Natural killer cell (primary cell): ENCODE measurements at regions not wholly inside any gene's neighbourhood (a gene's known extent, or its start where the extent isn't known, plus 50 kb on each side); places are given as distances from the start of the nearest gene placed in this dataset.

Source experiments
- ATAC-seq, 3 donors: fragments of 150-1000 bp in 2 of 3; fragments of 200-7000 bp in 1 of 3; cut with Tn5 transposase; 1 replicate in 1 of 3; 2 replicates in 2 of 3; pipeline ENCODE4 v1.10.0; 2021; ENCODE audit warnings: mild to moderate bottlenecking in 2 of 3, moderate library complexity in 2 of 3
- DNase-seq, 2 donors: peaks; one replicate each; pipeline versions ENCODE4 v3.0.0 to v3.0.0-alpha.2; 2013 to 2021; ENCODE audit warnings: mixed read lengths in 1 of 2
- H3K27ac ChIP-seq: one replicate; pipeline ENCODE4 v1.5.1; 2013; ENCODE audit warnings: mild to moderate bottlenecking, low read length
- H3K27me3 ChIP-seq: one replicate; pipeline ENCODE4 v1.6.1; 2013; ENCODE audit warnings: low read length; ENCODE audit not compliant: control insufficient read depth, insufficient read depth
- H3K36me3 ChIP-seq: one replicate; pipeline ENCODE4 v1.6.1; 2013; ENCODE audit warnings: low read length; ENCODE audit not compliant: control insufficient read depth, insufficient read depth
- H3K4me1 ChIP-seq: one replicate; pipeline ENCODE4 v1.6.1; 2013; ENCODE audit warnings: low read length; ENCODE audit not compliant: control insufficient read depth, insufficient read depth
- H3K4me3 ChIP-seq: one replicate; pipeline ENCODE4 v1.5.1; 2013; ENCODE audit warnings: low read length
- H3K9me3 ChIP-seq: one replicate; pipeline ENCODE4 v1.6.1; 2013; ENCODE audit warnings: low read length; ENCODE audit not compliant: control insufficient read depth, insufficient read depth
- H3K27ac Mint-ChIP-seq, 2 donors: one replicate each; pipeline ENCODE4 v1.8.0; 2022; ENCODE audit warnings: mild to moderate bottlenecking in 2 of 2, mixed read lengths in 2 of 2, moderate library complexity in 1 of 2
- H3K27me3 Mint-ChIP-seq, 2 donors: one replicate each; pipeline ENCODE4 v1.8.0; 2022; ENCODE audit warnings: low read depth in 2 of 2, mixed read lengths in 2 of 2
- H3K36me3 Mint-ChIP-seq: one replicate; pipeline ENCODE4 v1.8.0; 2022; ENCODE audit warnings: mixed read lengths
- H3K4me1 Mint-ChIP-seq, 2 donors: one replicate each; pipeline ENCODE4 v1.8.0; 2022; ENCODE audit warnings: mixed read lengths in 2 of 2
- H3K4me3 Mint-ChIP-seq: one replicate; pipeline ENCODE4 v1.8.0; 2022; ENCODE audit warnings: mild to moderate bottlenecking, moderate library complexity, mixed read lengths
- H3K9me3 Mint-ChIP-seq, 2 donors: one replicate each; pipeline ENCODE4 v1.8.0; 2022; ENCODE audit warnings: mixed read lengths in 2 of 2
- CTCF ChIP-seq: fragments of 200-600 bp; IDR thresholded peaks from one replicate; pipeline ENCODE4 v1.8.0; 2022; ENCODE audit warnings: antibody characterized with exemption
- WGBS: methylation state at CpG from one replicate; pipeline ENCODE4 v1.1.7; 2013; ENCODE audit warnings: missing lambda C conversion rate; ENCODE audit not compliant: insufficient coverage; 5-methylcytosine and 5-hydroxymethylcytosine counted together
- intact Hi-C: fragments of 100-400 bp; cut with micrococcal nuclease; formaldehyde crosslinking; loops from one replicate; pipeline ENCODE4 v1.14.2; 2022

- Histone ChIP-seq H3K4me1 (no peaks in the 10 kb centered on the region), H3K27me3 (peaks cover 11% of the 10 kb centered on the region), H3K27ac (no peak overlapping the region), H3K36me3 (no peaks in the 10 kb centered on the region), H3K9me3 (no peaks in the 10 kb centered on the region), H3K4me3 (no peak overlapping the region)
- H3K9me3 Mint-ChIP-seq: no peaks in the 10 kb centered on the region
- H3K4me3 Mint-ChIP-seq: no peak overlapping the region
- ATAC-seq (no peak), DNase-seq (no peak)
- no peak for TF ChIP-seq CTCF
- H3K27ac Mint-ChIP-seq: no peak overlapping the region
- intact Hi-C loops: no loop called here
- 91% methylated on average over 3 of the region's 5 CpGs for WGBS
- no peaks in the 10 kb centered on the region for H3K36me3 Mint-ChIP-seq
- peaks cover 21 to 25% of the 10 kb centered on the region in 2 donors for H3K27me3 Mint-ChIP-seq
- no peaks in the 10 kb centered on the region for H3K4me1 Mint-ChIP-seq
Observed at GRCh38 chr2:198359308-198359707, 554.9 kb downstream of the PLCL1 start.

DNA sequence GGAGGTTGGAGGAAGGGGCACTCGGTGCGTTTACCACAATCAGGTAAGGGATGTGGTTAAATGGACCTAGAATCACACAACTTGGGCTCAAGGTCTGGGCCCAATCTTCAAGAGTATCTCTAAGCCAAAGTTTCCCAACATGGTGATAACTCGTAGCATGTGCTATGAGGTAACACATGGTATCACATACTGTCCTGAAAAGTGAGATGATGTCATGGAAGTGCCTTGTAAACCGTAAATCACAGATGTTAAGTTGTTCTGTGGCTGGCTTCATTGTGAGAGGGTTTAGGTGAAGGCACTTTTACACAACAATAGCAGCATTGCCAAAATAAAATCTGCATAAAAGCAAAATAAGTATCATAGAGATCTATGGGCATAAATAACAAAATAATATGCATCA lies 551.8 kb downstream of the PLCL1 start:
- DNase-seq: no peak
- no peaks in the 10 kb centered on the region for H3K36me3 ChIP-seq
- H3K27me3 Mint-ChIP-seq: peaks cover 28 to 34% of the 10 kb centered on the region in 2 donors
- no peak for ATAC-seq
- no peaks in the 10 kb centered on the region for H3K36me3 Mint-ChIP-seq
- no peak overlapping the region for H3K27ac ChIP-seq
- WGBS: 79% methylated on average over 4 of the region's 4 CpGs
- no peaks in the 10 kb centered on the region for H3K4me1 Mint-ChIP-seq
- H3K9me3 ChIP-seq: no peaks in the 10 kb centered on the region
- intact Hi-C loops: no loop called here
- H3K4me1 ChIP-seq: no peaks in the 10 kb centered on the region
- no peaks in the 10 kb centered on the region for H3K9me3 Mint-ChIP-seq
- no peak overlapping the region for H3K27ac Mint-ChIP-seq
- no peak overlapping the region for H3K4me3 ChIP-seq
- TF ChIP-seq CTCF: no peak
- H3K27me3 ChIP-seq: peaks cover 10% of the 10 kb centered on the region
- H3K4me3 Mint-ChIP-seq: no peak overlapping the region

- Mint-ChIP-seq H3K4me3 (no peak overlapping the region), H3K36me3 (no peaks in the 10 kb centered on the region), H3K27ac (no peak overlapping the region), H3K4me1 (no peaks in the 10 kb centered on the region), H3K27me3 (peaks cover 11 to 15% of the 10 kb centered on the region in 2 donors), H3K9me3 (no peaks in the 10 kb centered on the region)
- Histone ChIP-seq H3K4me3 (no peak overlapping the region), H3K27me3 (peaks cover 3% of the 10 kb centered on the region), H3K27ac (no peak overlapping the region), H3K9me3 (no peaks in the 10 kb centered on the region), H3K4me1 (no peaks in the 10 kb centered on the region), H3K36me3 (no peaks in the 10 kb centered on the region)
- WGBS: 85% methylated on average over 3 of the region's 4 CpGs
- ATAC-seq (no peak), DNase-seq (no peak)
- no peak for TF ChIP-seq CTCF
- intact Hi-C loops: no loop called here
Observed at GRCh38 chr2:198351647-198352046, 547.3 kb downstream of the PLCL1 start.

DNA sequence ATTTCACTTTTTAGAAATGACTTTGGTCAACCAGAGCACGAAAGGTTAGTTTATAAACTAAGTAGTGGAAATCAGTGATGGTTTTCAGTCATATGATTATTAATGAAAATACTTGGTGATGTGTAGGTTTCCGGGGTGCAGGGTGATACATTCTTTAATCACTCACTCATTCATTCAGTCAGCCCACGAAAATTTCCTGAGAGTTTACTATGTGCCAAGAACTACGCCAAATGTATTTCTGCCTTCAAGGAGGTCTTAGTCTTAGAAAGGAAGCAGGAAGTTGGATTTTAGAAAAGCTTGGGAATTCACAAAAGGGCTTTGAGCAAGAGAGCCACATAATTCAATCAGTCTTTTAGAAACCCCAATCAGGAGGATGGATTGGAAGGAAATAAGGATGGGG lies 543.6 kb downstream of the PLCL1 start:
- H3K27ac ChIP-seq: no peak overlapping the region
- ATAC-seq (no peak), DNase-seq (no peak)
- Mint-ChIP-seq H3K27me3 (peaks cover 5 to 21% of the 10 kb centered on the region in 2 donors), H3K4me3 (no peak overlapping the region), H3K4me1 (no peaks in the 10 kb centered on the region), H3K9me3 (no peaks in the 10 kb centered on the region), H3K27ac (no peak overlapping the region), H3K36me3 (no peaks in the 10 kb centered on the region)
- 88% methylated on average over 3 of the region's 4 CpGs for WGBS
- H3K36me3 ChIP-seq: no peaks in the 10 kb centered on the region
- H3K4me3 ChIP-seq: no peak overlapping the region
- H3K9me3 ChIP-seq: no peaks in the 10 kb centered on the region
- H3K27me3 ChIP-seq: peaks cover 8% of the 10 kb centered on the region
- TF ChIP-seq CTCF: no peak
- H3K4me1 ChIP-seq: no peaks in the 10 kb centered on the region
- intact Hi-C loops: no loop called here
